ENCODE measurements at regions not wholly inside any gene's neighbourhood (a gene's known extent, or its start where the extent isn't known, plus 50 kb on each side); places are given as distances from the start of the nearest gene placed in this dataset.

DNA sequence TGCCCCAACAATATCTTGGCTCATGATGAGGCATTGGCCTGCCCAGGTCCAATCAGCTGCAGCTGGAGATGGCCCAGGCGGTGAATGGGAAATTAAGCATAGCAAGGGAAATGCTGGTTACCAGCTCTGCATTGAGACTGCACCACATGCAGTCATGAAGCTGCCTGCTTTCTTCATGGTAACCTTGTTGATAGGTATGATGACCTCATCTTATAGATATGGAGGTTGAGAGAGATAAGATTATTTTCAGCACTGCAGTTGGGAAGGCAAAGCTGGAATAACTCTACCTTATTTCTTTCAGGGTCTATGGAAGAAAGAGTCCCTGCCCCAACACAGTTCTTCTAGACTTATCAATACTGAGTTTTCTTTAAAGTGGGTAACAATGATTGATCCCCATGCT, 180.1 kb downstream of the ICE1 start:
- TF ChIP-seq EZH2phosphoT487 (IDR thresholded peaks at IDR 0.05; ENCODE audit: insufficient read depth, low read depth) (no peak), EZH2 (IDR thresholded peaks at IDR 0.05; ENCODE audit: insufficient read depth, poor library complexity, severe bottlenecking) (no peak)

All from GM23248 (cell line).